ENCODE measurements at regions not wholly inside any gene's neighbourhood (a gene's known extent, or its start where the extent isn't known, plus 50 kb on each side); places are given as distances from the start of the nearest gene placed in this dataset.

DNA sequence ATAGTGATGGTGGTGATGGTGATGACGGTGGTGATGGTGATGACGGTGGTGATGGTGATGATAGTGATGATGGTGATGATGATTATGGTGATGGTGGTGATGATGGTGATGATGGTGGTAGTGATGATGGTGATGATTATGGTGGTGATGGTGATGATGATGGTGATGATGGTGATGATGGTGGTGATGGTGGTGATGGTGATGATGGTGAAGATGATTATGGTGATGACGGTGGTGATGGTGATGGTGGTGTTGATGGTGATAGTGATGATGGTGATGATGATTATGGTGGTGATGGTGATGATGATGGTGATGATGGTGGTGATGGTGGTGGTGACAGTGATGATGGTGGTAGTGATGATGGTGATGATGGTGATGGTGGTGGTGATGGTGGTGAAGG lies 149.2 kb upstream of the IRX1 start:
- TF ChIP-seq, protein P1, sequence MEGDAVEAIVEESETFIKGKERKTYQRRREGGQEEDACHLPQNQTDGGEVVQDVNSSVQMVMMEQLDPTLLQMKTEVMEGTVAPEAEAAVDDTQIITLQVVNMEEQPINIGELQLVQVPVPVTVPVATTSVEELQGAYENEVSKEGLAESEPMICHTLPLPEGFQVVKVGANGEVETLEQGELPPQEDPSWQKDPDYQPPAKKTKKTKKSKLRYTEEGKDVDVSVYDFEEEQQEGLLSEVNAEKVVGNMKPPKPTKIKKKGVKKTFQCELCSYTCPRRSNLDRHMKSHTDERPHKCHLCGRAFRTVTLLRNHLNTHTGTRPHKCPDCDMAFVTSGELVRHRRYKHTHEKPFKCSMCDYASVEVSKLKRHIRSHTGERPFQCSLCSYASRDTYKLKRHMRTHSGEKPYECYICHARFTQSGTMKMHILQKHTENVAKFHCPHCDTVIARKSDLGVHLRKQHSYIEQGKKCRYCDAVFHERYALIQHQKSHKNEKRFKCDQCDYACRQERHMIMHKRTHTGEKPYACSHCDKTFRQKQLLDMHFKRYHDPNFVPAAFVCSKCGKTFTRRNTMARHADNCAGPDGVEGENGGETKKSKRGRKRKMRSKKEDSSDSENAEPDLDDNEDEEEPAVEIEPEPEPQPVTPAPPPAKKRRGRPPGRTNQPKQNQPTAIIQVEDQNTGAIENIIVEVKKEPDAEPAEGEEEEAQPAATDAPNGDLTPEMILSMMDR (conservative IDR thresholded peaks at IDR 0.05; ENCODE audit: low read depth, low read length) = no peak
- TF ChIP-seq EZH2 (IDR thresholded peaks at IDR 0.05; ENCODE audit: low read length, unreplicated experiment) = no peak
- no peak for TF ChIP-seq EZH2phosphoT487 (IDR thresholded peaks at IDR 0.05; ENCODE audit: borderline replicate concordance, low read length)
